ENCODE measurements at regions not wholly inside any gene's neighbourhood (a gene's known extent, or its start where the extent isn't known, plus 50 kb on each side); places are given as distances from the start of the nearest gene placed in this dataset.

- Histone ChIP-seq H3K4me2 (ENCODE audit: low read length) (peak overlapping the region; percentile 71), H3K4me3 (ENCODE audit: low read length) (peak overlapping the region; percentile 76), H3K79me2 (ENCODE audit: low read length) (no peaks in the 10 kb centered on the region), H3K27me3 (ENCODE audit: low read depth, low read length) (no peaks in the 10 kb centered on the region), H3K9me3 (ENCODE audit: insufficient read depth, low read length) (no peaks in the 10 kb centered on the region), H4K20me1 (ENCODE audit: insufficient read depth, low read length) (no peaks in the 10 kb centered on the region), H3K4me1 (ENCODE audit: low read length) (peaks cover 62% of the 10 kb centered on the region), H3K27ac (ENCODE audit: low read length) (peak overlapping the region; percentile 93), H3K36me3 (replicated peaks; ENCODE audit: low read depth, low read length) (peaks cover 4% of the 10 kb centered on the region), H2AFZ (ENCODE audit: low read depth, low read length) (peak overlapping the region; percentile 39; the same call in 1 of the 2 replicates), H3K9ac (ENCODE audit: low read length) (peak overlapping the region; percentile 70)
- no peak for TF ChIP-seq CTCF (IDR thresholded peaks at IDR 0.05; ENCODE audit: low read depth, low read length)
- no peak for TF ChIP-seq EZH2phosphoT487 (IDR thresholded peaks at IDR 0.05; ENCODE audit: low read depth)
Measured at GRCh38 chr2:64918220-64918886, 70.8 kb upstream of the SLC1A4 start.

- Histone ChIP-seq H3K36me3 (replicated peaks; ENCODE audit: low read depth, low read length) (peaks cover 5% of the 10 kb centered on the region), H3K9me3 (ENCODE audit: insufficient read depth, low read length) (no peaks in the 10 kb centered on the region), H3K27me3 (ENCODE audit: low read depth, low read length) (no peaks in the 10 kb centered on the region), H3K27ac (ENCODE audit: low read length) (no peak overlapping the region), H3K4me2 (ENCODE audit: low read length) (peak overlapping the region; percentile 71; the same call in 1 of the 2 replicates), H3K9ac (ENCODE audit: low read length) (no peak overlapping the region), H4K20me1 (ENCODE audit: insufficient read depth, low read length) (no peaks in the 10 kb centered on the region), H3K4me1 (ENCODE audit: low read length) (peaks cover 58% of the 10 kb centered on the region), H3K79me2 (ENCODE audit: low read length) (0 out of 2 replicates have a peak, but pooled peaks cover 4% of the 10 kb centered on the region), H3K4me3 (ENCODE audit: low read length) (no peak overlapping the region), H2AFZ (ENCODE audit: low read depth, low read length) (no peak overlapping the region)
- no peak for TF ChIP-seq CTCF (IDR thresholded peaks at IDR 0.05; ENCODE audit: low read depth, low read length)
- TF ChIP-seq EZH2phosphoT487 (IDR thresholded peaks at IDR 0.05; ENCODE audit: low read depth) = no peak
Measured at GRCh38 chr2:64919261-64919660, 69.9 kb upstream of the SLC1A4 start.

- H2AFZ ChIP-seq (ENCODE audit: low read depth, low read length) = no peak overlapping the region
- no peaks in the 10 kb centered on the region for H3K27me3 ChIP-seq (ENCODE audit: low read depth, low read length)
- no peaks in the 10 kb centered on the region for H3K9me3 ChIP-seq (ENCODE audit: insufficient read depth, low read length)
- H3K4me2 ChIP-seq (ENCODE audit: low read length) = no peak overlapping the region
- peaks cover 15% of the 10 kb centered on the region; the same call in 1 of the 2 replicates for H3K79me2 ChIP-seq (ENCODE audit: low read length)
- TF ChIP-seq CTCF (IDR thresholded peaks at IDR 0.05; ENCODE audit: low read depth, low read length) (peak; percentile 11; the same call in 1 of the 2 replicates), EZH2phosphoT487 (IDR thresholded peaks at IDR 0.05; ENCODE audit: low read depth) (no peak)
- no peak overlapping the region for H3K27ac ChIP-seq (ENCODE audit: low read length)
- H3K4me3 ChIP-seq (ENCODE audit: low read length) = no peak overlapping the region
- no peaks in the 10 kb centered on the region for H4K20me1 ChIP-seq (ENCODE audit: insufficient read depth, low read length)
- peaks cover 23% of the 10 kb centered on the region for H3K36me3 ChIP-seq (replicated peaks; ENCODE audit: low read depth, low read length)
- H3K9ac ChIP-seq (ENCODE audit: low read length) = no peak overlapping the region
- peaks cover 26% of the 10 kb centered on the region for H3K4me1 ChIP-seq (ENCODE audit: low read length)
Measured at GRCh38 chr2:64922482-64923384, 66.5 kb upstream of the SLC1A4 start.

GRCh38 chr2:64923385-64923710, 65.9 kb upstream of the SLC1A4 start:
- no peaks in the 10 kb centered on the region for H4K20me1 ChIP-seq (ENCODE audit: insufficient read depth, low read length)
- no peaks in the 10 kb centered on the region for H3K27me3 ChIP-seq (ENCODE audit: low read depth, low read length)
- no peak overlapping the region for H3K9ac ChIP-seq (ENCODE audit: low read length)
- H3K9me3 ChIP-seq (ENCODE audit: insufficient read depth, low read length) = no peaks in the 10 kb centered on the region
- TF ChIP-seq EZH2phosphoT487 (IDR thresholded peaks at IDR 0.05; ENCODE audit: low read depth) (no peak), CTCF (IDR thresholded peaks at IDR 0.05; ENCODE audit: low read depth, low read length) (no peak)
- H3K79me2 ChIP-seq (ENCODE audit: low read length) = peaks cover 18% of the 10 kb centered on the region; the same call in 1 of the 2 replicates
- no peak overlapping the region for H3K27ac ChIP-seq (ENCODE audit: low read length)
- peaks cover 21% of the 10 kb centered on the region for H3K4me1 ChIP-seq (ENCODE audit: low read length)
- H2AFZ ChIP-seq (ENCODE audit: low read depth, low read length) = no peak overlapping the region
- no peak overlapping the region for H3K4me3 ChIP-seq (ENCODE audit: low read length)
- peaks cover 28% of the 10 kb centered on the region for H3K36me3 ChIP-seq (replicated peaks; ENCODE audit: low read depth, low read length)
- no peak overlapping the region for H3K4me2 ChIP-seq (ENCODE audit: low read length)
